Bronchial epithelial cell (primary cell): ENCODE measurements at regions not wholly inside any gene's neighbourhood (a gene's known extent, or its start where the extent isn't known, plus 50 kb on each side); places are given as distances from the start of the nearest gene placed in this dataset.
A peak's percentile ranks its signal among the peaks of the same experiment; 100 is the strongest.

Experiments used
- DNase-seq: peaks from one replicate; pipeline ENCODE4 v3.0.0-alpha.2; 2010; ENCODE audit warnings: low read depth
- FAIRE-seq: peaks from 2 replicates; lab custom pipeline; 2011; peaks lifted over from hg19 to GRCh38; lab: Jason Lieb, UNC
- H3K27me3 ChIP-seq: 2 replicates; pipeline ENCODE4 v1.5.1; 2011; ENCODE audit warnings: low read length; ENCODE audit not compliant: control insufficient read depth, insufficient read depth
- H3K36me3 ChIP-seq: 2 replicates; pipeline ENCODE4 v1.5.1; 2011; ENCODE audit warnings: low read length; ENCODE audit not compliant: control insufficient read depth, insufficient read depth
- H3K4me3 ChIP-seq: 2 replicates; pipeline ENCODE4 v1.5.1; 2011; ENCODE audit warnings: mild to moderate bottlenecking, low read depth, low read length, control low read depth
- TF ChIP-seq, protein P1 (sequence below): IDR thresholded peaks from 2 replicates; pipeline ENCODE4 v1.5.1; 2011; ENCODE audit warnings: mild to moderate bottlenecking, moderate library complexity, low read length, control low read depth, inconsistent platforms; ENCODE audit not compliant: insufficient read depth, severe bottlenecking

DNA sequence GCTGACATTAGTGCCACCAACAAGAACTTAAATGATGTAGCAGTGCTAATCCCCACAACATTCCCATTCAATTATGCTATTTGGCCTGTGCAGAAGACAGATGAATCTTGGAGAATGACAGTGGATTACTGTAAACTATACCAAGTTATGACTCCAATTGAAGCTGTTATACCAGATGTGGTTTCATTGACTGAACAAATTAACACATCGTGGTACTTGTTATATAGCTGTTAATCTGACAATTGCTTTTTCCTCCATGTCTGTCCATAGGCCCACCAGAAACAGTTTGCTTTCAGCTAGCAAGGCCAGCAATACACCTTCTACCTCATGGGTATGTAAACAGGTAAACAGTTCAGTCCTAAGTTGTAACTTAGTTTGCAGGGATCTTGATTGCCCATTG, 101.1 kb downstream of the S1PR1 start:
- Histone ChIP-seq H3K36me3 (no peaks in the 10 kb centered on the region), H3K4me3 (no peak overlapping the region), H3K27me3 (no peaks in the 10 kb centered on the region)
- FAIRE-seq (no peak), DNase-seq (no peak)
- TF ChIP-seq, protein P1, sequence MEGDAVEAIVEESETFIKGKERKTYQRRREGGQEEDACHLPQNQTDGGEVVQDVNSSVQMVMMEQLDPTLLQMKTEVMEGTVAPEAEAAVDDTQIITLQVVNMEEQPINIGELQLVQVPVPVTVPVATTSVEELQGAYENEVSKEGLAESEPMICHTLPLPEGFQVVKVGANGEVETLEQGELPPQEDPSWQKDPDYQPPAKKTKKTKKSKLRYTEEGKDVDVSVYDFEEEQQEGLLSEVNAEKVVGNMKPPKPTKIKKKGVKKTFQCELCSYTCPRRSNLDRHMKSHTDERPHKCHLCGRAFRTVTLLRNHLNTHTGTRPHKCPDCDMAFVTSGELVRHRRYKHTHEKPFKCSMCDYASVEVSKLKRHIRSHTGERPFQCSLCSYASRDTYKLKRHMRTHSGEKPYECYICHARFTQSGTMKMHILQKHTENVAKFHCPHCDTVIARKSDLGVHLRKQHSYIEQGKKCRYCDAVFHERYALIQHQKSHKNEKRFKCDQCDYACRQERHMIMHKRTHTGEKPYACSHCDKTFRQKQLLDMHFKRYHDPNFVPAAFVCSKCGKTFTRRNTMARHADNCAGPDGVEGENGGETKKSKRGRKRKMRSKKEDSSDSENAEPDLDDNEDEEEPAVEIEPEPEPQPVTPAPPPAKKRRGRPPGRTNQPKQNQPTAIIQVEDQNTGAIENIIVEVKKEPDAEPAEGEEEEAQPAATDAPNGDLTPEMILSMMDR: no peak

DNA sequence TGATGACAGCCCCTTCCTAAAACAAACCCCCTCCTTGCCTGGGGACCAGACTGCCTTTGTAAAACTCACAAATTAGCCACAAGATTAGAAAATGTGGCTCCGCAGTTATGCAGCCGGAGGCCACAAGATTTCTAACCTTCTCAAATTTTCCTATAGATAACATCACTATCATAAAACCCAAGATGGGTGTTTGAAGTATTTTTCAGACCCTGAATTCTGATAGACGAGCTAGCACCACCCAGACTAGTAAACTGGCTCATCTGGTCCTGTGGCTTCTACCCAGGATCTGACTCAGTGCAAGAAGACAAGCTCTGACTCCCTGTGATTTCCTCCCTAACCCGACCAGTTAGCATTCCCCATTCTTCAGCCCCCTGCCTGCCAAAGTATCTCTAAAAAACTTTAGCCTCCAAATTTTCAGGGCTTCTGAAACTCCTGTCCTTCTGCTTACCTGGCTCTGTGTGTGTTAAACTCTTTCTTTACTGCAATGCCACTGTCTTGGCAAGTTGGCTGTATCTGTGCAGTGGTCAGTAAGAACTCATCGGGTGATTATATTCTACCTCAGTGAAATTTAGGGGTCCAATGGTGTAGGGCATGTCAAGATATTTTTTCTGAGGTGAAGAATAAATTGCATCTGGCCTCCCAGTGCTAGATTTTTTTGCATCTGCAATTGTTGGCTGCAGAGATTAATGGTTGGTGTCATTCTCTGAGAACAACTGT, 102.1 kb downstream of the S1PR1 start:
- FAIRE-seq: no peak
- Histone ChIP-seq H3K36me3 (no peaks in the 10 kb centered on the region), H3K4me3 (no peak overlapping the region), H3K27me3 (no peaks in the 10 kb centered on the region)
- DNase-seq: peak; percentile 75
- TF ChIP-seq, protein P1: no peak

DNA sequence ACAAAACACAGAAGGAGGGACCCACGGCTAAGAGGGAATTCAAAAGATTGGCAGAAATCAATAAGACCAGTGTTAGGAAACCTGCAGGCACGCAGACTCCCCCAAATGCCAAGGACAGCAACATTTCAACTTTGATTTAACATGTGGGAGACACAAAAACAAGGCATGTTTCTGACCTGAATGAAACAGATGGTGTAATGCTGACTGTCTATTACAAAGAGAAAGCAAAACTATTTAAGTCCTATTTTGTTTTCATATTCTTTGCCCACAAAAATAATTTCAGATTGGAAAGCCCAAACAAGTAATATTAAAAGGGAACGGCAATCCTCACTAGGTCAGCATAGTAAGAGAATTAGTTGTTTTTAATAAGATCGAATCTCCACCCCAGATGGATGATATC, 107.9 kb downstream of the S1PR1 start:
- Histone ChIP-seq H3K4me3 (no peak overlapping the region), H3K36me3 (no peaks in the 10 kb centered on the region), H3K27me3 (no peaks in the 10 kb centered on the region)
- FAIRE-seq (no peak), DNase-seq (no peak)
- TF ChIP-seq, protein P1: no peak

DNA sequence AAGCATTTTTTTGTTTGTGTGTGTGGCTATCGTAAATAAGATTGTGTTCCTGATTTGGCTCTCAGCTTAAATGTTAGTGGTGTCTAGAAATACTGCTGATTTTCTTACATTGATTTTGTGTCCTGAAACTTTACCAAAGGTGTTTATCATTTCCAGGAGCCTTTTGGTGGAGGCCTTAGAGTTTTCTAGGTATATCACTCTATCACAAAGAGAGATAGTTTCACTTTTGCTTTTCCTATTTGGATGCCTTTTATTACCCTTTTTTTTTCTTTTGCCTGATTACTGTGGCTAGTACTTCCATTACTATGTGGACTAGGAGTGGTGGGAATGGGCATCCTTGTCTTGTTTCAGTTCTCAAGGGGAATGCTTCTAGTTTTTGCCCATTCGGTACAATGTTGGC, 109.6 kb downstream of the S1PR1 start:
- Histone ChIP-seq H3K4me3 (no peak overlapping the region), H3K27me3 (no peaks in the 10 kb centered on the region), H3K36me3 (no peaks in the 10 kb centered on the region)
- FAIRE-seq (no peak), DNase-seq (no peak)
- TF ChIP-seq, protein P1: no peak

DNA sequence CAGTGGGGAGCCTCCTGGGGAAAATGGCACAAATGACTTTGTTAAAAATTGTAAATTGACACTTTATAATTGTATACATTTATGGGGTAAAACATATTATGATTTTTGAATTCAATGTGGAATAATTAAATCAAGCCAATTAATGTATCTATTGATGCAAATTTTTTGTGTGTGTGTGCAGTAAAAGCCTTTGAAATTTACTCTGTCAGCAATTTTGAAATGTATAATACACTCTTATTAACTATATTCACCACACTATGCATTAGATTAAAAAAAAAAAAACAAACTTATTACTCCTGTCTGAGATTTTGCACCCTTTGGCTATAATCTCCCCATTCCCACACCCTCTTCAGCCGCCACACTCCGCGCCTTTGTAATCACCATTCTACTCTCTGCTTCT, 119.2 kb downstream of the S1PR1 start:
- FAIRE-seq (no peak), DNase-seq (no peak)
- Histone ChIP-seq H3K4me3 (no peak overlapping the region), H3K27me3 (no peaks in the 10 kb centered on the region), H3K36me3 (no peaks in the 10 kb centered on the region)
- TF ChIP-seq, protein P1: no peak
